GM18909 (cell line): ENCODE measurements at regions not wholly inside any gene's neighbourhood (a gene's known extent, or its start where the extent isn't known, plus 50 kb on each side); places are given as distances from the start of the nearest gene placed in this dataset.
"Not testable (repeated sequence)": the region's sequence is repeated elsewhere in the genome, so short reads cannot be mapped to it uniquely, and the experiment has no call there.

Source experiments
- ATAC-seq: cut with Tn5 transposase; IDR thresholded peaks from one replicate; pipeline ENCODE4 v1.9.1; 2021; ENCODE audit warnings: mild to moderate bottlenecking; ENCODE audit not compliant: unreplicated experiment, poor library complexity

DNA sequence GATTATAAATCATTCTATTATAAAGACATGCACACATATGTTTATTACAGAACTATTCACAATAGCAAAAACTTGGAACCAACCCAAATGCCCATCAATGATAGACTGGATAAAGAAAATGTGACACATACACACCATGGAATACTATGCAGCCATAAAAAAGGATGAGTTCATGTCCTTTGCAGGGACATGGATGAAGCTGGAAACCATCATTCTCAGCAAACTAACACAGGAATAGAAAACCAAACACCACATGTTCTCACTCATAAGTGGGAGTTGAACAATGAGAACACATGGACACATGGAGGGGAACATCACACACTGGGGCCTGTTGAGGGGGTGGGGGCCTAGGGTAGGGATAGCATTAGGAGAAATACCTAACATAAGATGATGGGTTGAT, 168.4 kb downstream of the ZNF648 start:
- ATAC-seq = not testable (repeated sequence)

DNA sequence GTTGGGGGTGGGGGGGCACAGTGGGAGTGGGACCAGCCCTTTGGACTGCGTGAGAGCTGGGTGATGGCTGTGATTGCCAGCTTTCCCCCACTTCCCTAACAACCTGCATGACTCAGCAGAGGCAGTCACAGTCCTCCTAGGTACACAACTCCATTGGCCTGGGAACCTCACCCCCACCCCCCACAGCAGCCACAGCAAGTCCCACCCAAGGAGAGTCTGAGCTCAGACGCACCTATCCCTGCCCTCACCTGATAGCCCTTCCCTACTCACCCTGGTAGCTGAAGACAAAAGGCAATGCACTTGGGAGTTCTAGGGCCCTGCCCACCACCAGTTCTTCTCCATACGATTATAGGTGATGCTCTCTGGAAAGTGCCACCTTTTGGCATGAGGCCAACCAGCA, 188.9 kb downstream of the ZNF648 start:
- ATAC-seq = no peak

- no peak for ATAC-seq
Observed at GRCh38 chr1:181863736-181864135, 197.8 kb downstream of the ZNF648 start.

DNA sequence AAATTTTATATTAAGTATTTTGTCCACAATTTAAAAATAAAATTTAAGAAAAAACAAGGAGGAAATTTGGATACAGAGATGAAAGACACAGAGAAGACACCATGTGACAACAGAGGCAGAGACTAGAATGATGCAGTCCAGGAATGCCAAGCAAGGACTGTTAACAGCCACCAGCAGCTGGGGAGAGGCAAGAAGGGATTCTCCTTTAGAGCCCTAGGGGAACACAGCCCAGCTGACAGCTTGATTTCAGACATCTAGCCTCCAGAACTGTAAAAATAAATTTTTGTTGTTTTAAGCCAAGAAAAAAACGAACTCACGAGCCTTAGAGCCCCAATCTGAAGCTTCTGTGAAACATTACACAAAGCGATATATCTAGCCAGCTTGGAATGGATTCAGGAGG, 198.5 kb downstream of the ZNF648 start:
- no peak for ATAC-seq

DNA sequence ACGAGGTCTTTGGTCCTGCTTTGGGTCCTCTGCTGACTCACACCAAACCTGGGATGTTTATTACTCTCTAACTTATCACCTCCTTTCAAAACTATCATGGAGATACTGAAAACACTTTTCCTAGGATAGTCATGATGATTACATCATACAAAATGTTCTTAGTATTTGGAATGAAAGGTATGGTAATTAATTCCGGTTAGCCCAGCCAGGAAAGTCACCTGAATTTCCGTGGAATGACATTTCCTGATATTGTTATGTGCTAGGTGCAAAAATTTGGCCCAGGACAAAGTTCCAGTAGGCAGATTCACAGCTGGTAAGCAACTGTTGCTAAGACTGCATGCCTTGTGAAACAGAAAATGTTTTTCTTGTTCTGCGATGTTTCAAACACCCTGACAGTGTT, 203.4 kb downstream of the ZNF648 start:
- ATAC-seq = no peak
